ENCODE measurements at regions not wholly inside any gene's neighbourhood (a gene's known extent, or its start where the extent isn't known, plus 50 kb on each side); places are given as distances from the start of the nearest gene placed in this dataset.

DNA sequence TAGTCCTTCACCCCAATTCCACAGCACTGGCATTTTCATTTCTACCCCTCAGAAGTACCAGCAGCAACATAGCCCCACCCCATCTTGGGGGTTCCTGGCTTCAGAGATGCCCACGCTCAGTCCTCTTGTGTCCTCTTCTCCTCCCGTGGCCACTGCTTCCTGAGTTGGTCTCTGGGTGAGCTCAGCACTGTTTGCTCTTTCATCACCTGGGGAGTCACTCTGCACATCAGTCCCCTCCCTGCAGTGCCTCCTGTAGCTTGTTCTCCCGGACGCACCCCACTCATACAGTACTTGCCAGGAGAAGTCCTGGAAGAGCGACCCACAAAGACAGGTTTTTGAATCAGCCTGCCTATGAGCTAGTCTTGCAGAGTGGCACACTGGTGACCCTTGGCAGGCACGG lies 63.8 kb downstream of the GSC start:
- TF ChIP-seq POLR2AphosphoS5 (IDR thresholded peaks at IDR 0.05) (no peak), POLR2A (IDR thresholded peaks at IDR 0.05) (no peak), EP300 (IDR thresholded peaks at IDR 0.05) (no peak)
- TF ChIP-seq, protein P1, sequence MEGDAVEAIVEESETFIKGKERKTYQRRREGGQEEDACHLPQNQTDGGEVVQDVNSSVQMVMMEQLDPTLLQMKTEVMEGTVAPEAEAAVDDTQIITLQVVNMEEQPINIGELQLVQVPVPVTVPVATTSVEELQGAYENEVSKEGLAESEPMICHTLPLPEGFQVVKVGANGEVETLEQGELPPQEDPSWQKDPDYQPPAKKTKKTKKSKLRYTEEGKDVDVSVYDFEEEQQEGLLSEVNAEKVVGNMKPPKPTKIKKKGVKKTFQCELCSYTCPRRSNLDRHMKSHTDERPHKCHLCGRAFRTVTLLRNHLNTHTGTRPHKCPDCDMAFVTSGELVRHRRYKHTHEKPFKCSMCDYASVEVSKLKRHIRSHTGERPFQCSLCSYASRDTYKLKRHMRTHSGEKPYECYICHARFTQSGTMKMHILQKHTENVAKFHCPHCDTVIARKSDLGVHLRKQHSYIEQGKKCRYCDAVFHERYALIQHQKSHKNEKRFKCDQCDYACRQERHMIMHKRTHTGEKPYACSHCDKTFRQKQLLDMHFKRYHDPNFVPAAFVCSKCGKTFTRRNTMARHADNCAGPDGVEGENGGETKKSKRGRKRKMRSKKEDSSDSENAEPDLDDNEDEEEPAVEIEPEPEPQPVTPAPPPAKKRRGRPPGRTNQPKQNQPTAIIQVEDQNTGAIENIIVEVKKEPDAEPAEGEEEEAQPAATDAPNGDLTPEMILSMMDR (IDR thresholded peaks at IDR 0.05): no peak
- ATAC-seq (ENCODE audit: low FRiP score in 2 of 2): no peak
- WGBS, 2 donors: 50 to 55% methylated on average over 4 to 6 of the region's 6 CpGs

GRCh38 chr14:94702629-94703028 lies 67.3 kb downstream of the GSC start:
- DNase-seq: no peak
- Histone ChIP-seq H3K36me3 (no peaks in the 10 kb centered on the region), H3K27me3 (no peaks in the 10 kb centered on the region), H3K4me3 (no peak overlapping the region), H3K9me3 (no peaks in the 10 kb centered on the region), H3K27ac (no peak overlapping the region), H3K4me1 (no peaks in the 10 kb centered on the region)
- no peak for ATAC-seq (ENCODE audit: low FRiP score in 2 of 2)
- 80 to 92% methylated on average over 2 of the region's 2 CpGs for WGBS, 2 donors
- TF ChIP-seq POLR2AphosphoS5 (IDR thresholded peaks at IDR 0.05) (no peak), POLR2A (IDR thresholded peaks at IDR 0.05) (no peak), EP300 (IDR thresholded peaks at IDR 0.05) (no peak)
- TF ChIP-seq, protein P1 (IDR thresholded peaks at IDR 0.05): no peak

More for the DNA sequence above, 63.8 kb downstream of the GSC start:
- Histone ChIP-seq H3K36me3 (no peaks in the 10 kb centered on the region), H3K4me1 (no peaks in the 10 kb centered on the region), H3K9me3 (no peaks in the 10 kb centered on the region), H3K4me3 (no peak overlapping the region), H3K27ac (no peak overlapping the region), H3K27me3 (no peaks in the 10 kb centered on the region)
- no peak for DNase-seq

DNA sequence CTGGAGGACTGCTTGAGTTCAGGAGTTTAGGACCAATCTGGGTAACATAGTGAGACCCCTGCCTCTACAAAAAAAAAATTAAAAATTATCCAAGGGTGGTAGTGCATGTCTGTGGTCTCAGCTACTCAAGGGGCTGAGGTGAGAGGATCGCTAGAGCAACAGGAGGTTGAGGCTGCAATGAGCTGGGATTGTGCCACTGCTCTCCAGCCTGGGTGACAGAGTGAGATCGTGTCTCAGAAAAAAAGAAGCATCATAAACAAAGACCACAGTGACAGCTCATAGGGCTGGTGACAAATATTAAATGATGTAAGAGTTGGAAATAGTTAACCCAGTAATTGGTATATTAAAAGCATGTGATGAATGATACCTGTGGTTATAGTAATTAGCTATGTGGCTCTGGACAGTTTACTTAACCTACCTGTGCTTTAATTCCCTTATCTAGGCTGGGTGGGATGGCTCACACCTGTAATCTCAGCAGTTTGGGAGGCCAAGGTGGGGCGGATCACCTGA lies 68.0 kb downstream of the GSC start:
- H3K4me1 ChIP-seq: no peaks in the 10 kb centered on the region
- H3K4me3 ChIP-seq: no peak overlapping the region
- H3K27ac ChIP-seq: no peak overlapping the region
- no peaks in the 10 kb centered on the region for H3K36me3 ChIP-seq
- no peak for DNase-seq
- WGBS, 2 donors: 69 to 77% methylated on average over 3 of the region's 3 CpGs
- H3K27me3 ChIP-seq: no peaks in the 10 kb centered on the region
- TF ChIP-seq, protein P1 (IDR thresholded peaks at IDR 0.05): no peak
- TF ChIP-seq POLR2A (IDR thresholded peaks at IDR 0.05) (no peak), EP300 (IDR thresholded peaks at IDR 0.05) (no peak), POLR2AphosphoS5 (IDR thresholded peaks at IDR 0.05) (no peak)
- ATAC-seq (ENCODE audit: low FRiP score in 2 of 2): no peak
- H3K9me3 ChIP-seq: no peaks in the 10 kb centered on the region

DNA sequence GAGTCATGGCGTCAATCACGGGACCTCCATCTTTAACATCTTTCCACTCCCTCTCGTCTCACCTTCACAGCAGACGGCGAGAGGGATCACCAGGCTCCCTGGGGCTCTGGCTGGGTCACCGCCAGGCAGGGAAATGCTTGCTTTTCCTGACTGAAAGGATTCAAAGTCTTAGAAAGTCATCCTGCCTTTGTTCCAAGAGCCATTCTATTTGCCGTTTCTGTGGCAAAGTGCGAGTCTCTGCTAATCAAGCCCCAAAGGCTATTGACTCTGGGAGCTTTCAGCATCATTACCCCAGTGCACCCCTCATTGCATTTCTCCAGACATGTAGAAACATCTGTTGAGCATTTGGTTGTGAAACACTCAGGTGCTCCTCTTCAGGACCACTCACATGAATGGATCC lies 69.6 kb downstream of the GSC start:
- TF ChIP-seq POLR2A (IDR thresholded peaks at IDR 0.05) (no peak), POLR2AphosphoS5 (IDR thresholded peaks at IDR 0.05) (no peak), EP300 (IDR thresholded peaks at IDR 0.05) (no peak)
- TF ChIP-seq, protein P1 (IDR thresholded peaks at IDR 0.05): no peak
- Histone ChIP-seq H3K4me3 (no peak overlapping the region), H3K9me3 (no peaks in the 10 kb centered on the region), H3K4me1 (no peaks in the 10 kb centered on the region), H3K27me3 (no peaks in the 10 kb centered on the region), H3K27ac (no peak overlapping the region), H3K36me3 (no peaks in the 10 kb centered on the region)
- ATAC-seq (ENCODE audit: low FRiP score in 2 of 2) (no peak), DNase-seq (no peak)
- WGBS, 2 donors: 42 to 49% methylated on average over 8 of the region's 8 CpGs

DNA sequence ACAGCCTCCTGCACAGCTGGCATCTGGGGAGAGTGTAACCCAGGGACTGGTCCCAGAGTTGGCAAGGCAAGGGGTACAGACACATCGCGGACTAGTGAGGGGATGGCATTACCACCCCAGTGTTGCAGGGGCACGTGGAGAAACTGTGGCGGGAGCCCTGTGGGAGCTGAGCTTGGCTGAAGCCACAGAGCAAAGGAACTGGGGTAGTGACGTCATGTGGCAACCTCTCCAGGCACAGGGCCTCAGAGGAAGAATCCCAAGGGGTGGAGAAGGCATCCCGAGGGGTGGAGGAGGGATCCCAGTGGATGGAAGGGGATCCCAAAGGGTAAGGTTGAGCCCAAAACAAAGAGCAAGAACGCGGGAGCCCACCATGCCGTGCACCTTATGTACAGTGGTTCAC lies 70.1 kb downstream of the GSC start:
- Histone ChIP-seq H3K4me3 (no peak overlapping the region), H3K27ac (no peak overlapping the region), H3K4me1 (no peaks in the 10 kb centered on the region), H3K27me3 (no peaks in the 10 kb centered on the region), H3K36me3 (no peaks in the 10 kb centered on the region), H3K9me3 (no peaks in the 10 kb centered on the region)
- TF ChIP-seq POLR2A (IDR thresholded peaks at IDR 0.05) (no peak), POLR2AphosphoS5 (IDR thresholded peaks at IDR 0.05) (no peak), EP300 (IDR thresholded peaks at IDR 0.05) (no peak)
- TF ChIP-seq, protein P1 (IDR thresholded peaks at IDR 0.05): no peak
- DNase-seq (no peak), ATAC-seq (ENCODE audit: low FRiP score in 2 of 2) (no peak)
- WGBS, 2 donors: 64 to 70% methylated on average over 9 of the region's 9 CpGs
